A549 (cell line): ENCODE measurements at regions not wholly inside any gene's neighbourhood (a gene's known extent, or its start where the extent isn't known, plus 50 kb on each side); places are given as distances from the start of the nearest gene placed in this dataset.

Experiments used
- ATAC-seq, 2 experiments: fragments of 200-7000 bp in 1 of 2; fragments of >200 bp in 1 of 2; cut with Nextera tagmentation in 1 of 2; cut with Tn5 transposase in 1 of 2; 3 replicates each; pipeline versions ENCODE4 v1.8.0 to v1.9.1; 2018 to 2020; ENCODE audit warnings: mild to moderate bottlenecking in 1 of 2, moderate library complexity in 1 of 2
- CTCF ChIA-PET: fragments of 300-600 bp; sonication (Branson Sonifier 250); formaldehyde crosslinking; extraction: SDS; loops from one replicate; lab custom pipeline; 2021; ENCODE audit warnings: antibody characterized with exemption, inconsistent platforms; lab: Yijun Ruan, JAX
- POLR2A ChIA-PET: fragments of 350-600 bp; formaldehyde crosslinking; extraction: SDS; loops from one replicate; lab custom pipeline; 2021; ENCODE audit warnings: antibody characterized with exemption, inconsistent platforms; lab: Yijun Ruan, JAX
- DNase-seq, 2 experiments: peaks; one replicate each; pipeline versions ENCODE4 v3.0.0 to v3.0.0-alpha.2; 2011 to 2016; ENCODE audit warnings: low read depth in 1 of 2, low spot score in 1 of 2
- FAIRE-seq: peaks from 2 replicates; lab custom pipeline; 2011; peaks lifted over from hg19 to GRCh38; lab: Jason Lieb, UNC
- H3K27ac ChIP-seq, 2 experiments: fragments of >200 bp; sonication (Bioruptor Twin); formaldehyde crosslinking; 3 replicates each; pipeline ENCODE4 v1.5.1; 2016 to 2017
- H3K4me1 ChIP-seq: fragments of >200 bp; sonication (Bioruptor Twin); formaldehyde crosslinking; 3 replicates; pipeline ENCODE4 v1.6.1; 2016
- H3K4me2 ChIP-seq: fragments of >200 bp; sonication (Bioruptor Twin); formaldehyde crosslinking; 3 replicates; pipeline ENCODE4 v1.6.1; 2016
- H3K4me3 ChIP-seq: fragments of >200 bp; sonication (Bioruptor Twin); formaldehyde crosslinking; 3 replicates; pipeline ENCODE4 v1.5.1; 2016
- H3K9me3 ChIP-seq: fragments of >200 bp; sonication (Bioruptor Twin); formaldehyde crosslinking; 3 replicates; pipeline ENCODE4 v1.6.1; 2016
- CEBPB ChIP-seq, 2 experiments: fragments of >200 bp in 1 of 2; sonication (Bioruptor Twin) in 1 of 2; formaldehyde crosslinking in 1 of 2; IDR thresholded peaks; 2 replicates each; pipeline ENCODE4 v1.6.1; 2012 to 2016
- EHMT2 ChIP-seq: fragments of 200-600 bp; sonication (generic); IDR thresholded peaks from 2 replicates; pipeline ENCODE4 v1.6.1; 2016; ENCODE audit warnings: antibody characterized with exemption, low read depth, mild to moderate bottlenecking, moderate library complexity
- EP300 ChIP-seq, 2 experiments: fragments of >200 bp; sonication (Bioruptor Twin); formaldehyde crosslinking; IDR thresholded peaks; 2 replicates in 1 of 2; 3 replicates in 1 of 2; pipeline ENCODE4 v1.6.1; 2016 to 2017
- ESRRA ChIP-seq: fragments of 150-350 bp; IDR thresholded peaks from 2 replicates; pipeline ENCODE4 v1.6.1; 2014; ENCODE audit warnings: mild to moderate bottlenecking, low read length, borderline replicate concordance
- FOSL2 ChIP-seq, 2 experiments: fragments of 450-650 bp in 1 of 2; fragments of >200 bp in 1 of 2; sonication (Bioruptor Twin) in 1 of 2; formaldehyde crosslinking; IDR thresholded peaks; 2 replicates each; pipeline versions ENCODE4 v1.5.0 to v1.6.1; 2016 to 2020; ENCODE audit warnings: mild to moderate bottlenecking in 1 of 2, moderate library complexity in 1 of 2
- GATA3 ChIP-seq: IDR thresholded peaks from 2 replicates; pipeline ENCODE4 v1.6.1; 2012; ENCODE audit warnings: borderline replicate concordance
- HDAC2 ChIP-seq: fragments of 200-600 bp; sonication (generic); IDR thresholded peaks from 2 replicates; pipeline ENCODE4 v1.6.1; 2016
- HOXA7 ChIP-seq: fragments of 250-450 bp; sonication (Bioruptor Pico); IDR thresholded peaks from 2 replicates; pipeline ENCODE4 v1.5.0; 2020; ENCODE audit warnings: mild to moderate bottlenecking, moderate library complexity
- HOXB13 ChIP-seq: fragments of 250-450 bp; sonication (Bioruptor Pico); IDR thresholded peaks from 2 replicates; pipeline ENCODE4 v1.5.0; 2020; ENCODE audit warnings: low read depth, mild to moderate bottlenecking, moderate library complexity
- HOXB5 ChIP-seq: fragments of 250-450 bp; sonication (Bioruptor Pico); IDR thresholded peaks from 2 replicates; pipeline ENCODE4 v1.5.0; 2020; ENCODE audit warnings: mild to moderate bottlenecking, moderate library complexity
- JUN ChIP-seq, 2 experiments: fragments of >200 bp; sonication (Bioruptor Twin); formaldehyde crosslinking; IDR thresholded peaks; 2 replicates in 1 of 2; 3 replicates in 1 of 2; pipeline ENCODE4 v1.6.1; 2016 to 2017
- JUNB ChIP-seq: fragments of >200 bp; sonication (Bioruptor Twin); formaldehyde crosslinking; IDR thresholded peaks from 2 replicates; pipeline ENCODE4 v1.6.1; 2016
- MAZ ChIP-seq: fragments of 150-350 bp; IDR thresholded peaks from 2 replicates; pipeline ENCODE4 v1.6.1; 2014; ENCODE audit warnings: antibody characterized with exemption, low read depth, low read length, borderline replicate concordance
- NR3C1 ChIP-seq: fragments of >200 bp; sonication (Bioruptor Twin); formaldehyde crosslinking; IDR thresholded peaks from 3 replicates; pipeline ENCODE4 v1.6.1; 2017
- POLR2AphosphoS2 ChIP-seq: conservative IDR thresholded peaks from 2 replicates; pipeline ENCODE4 v1.6.1; 2012; ENCODE audit warnings: low read length, improper control_type of control experiment, inconsistent platforms
- RCOR1 ChIP-seq: fragments of 150-350 bp; IDR thresholded peaks from 2 replicates; pipeline ENCODE4 v1.6.1; 2014; ENCODE audit warnings: antibody characterized with exemption, low read length, low read depth
- RNF2 ChIP-seq: fragments of 200-600 bp; sonication (generic); IDR thresholded peaks from 2 replicates; pipeline ENCODE4 v1.6.1; 2016; ENCODE audit warnings: low read depth, mild to moderate bottlenecking, antibody characterized with exemption, moderate library complexity, borderline replicate concordance
- SREBF2 ChIP-seq: fragments of 450-650 bp; IDR thresholded peaks from 2 replicates; pipeline ENCODE4 v1.6.1; 2014; ENCODE audit warnings: mild to moderate bottlenecking, moderate library complexity
- TP53 ChIP-seq: fragments of 250-450 bp; sonication (Bioruptor Pico); IDR thresholded peaks from 2 replicates; pipeline ENCODE4 v1.5.0; 2021; ENCODE audit warnings: mild to moderate bottlenecking, moderate library complexity
- ZC3H11A ChIP-seq: fragments of 450-650 bp; IDR thresholded peaks from 2 replicates; pipeline ENCODE4 v1.6.1; 2014; ENCODE audit warnings: antibody characterized with exemption, mild to moderate bottlenecking
- ZSCAN20 ChIP-seq: fragments of 250-450 bp; sonication (Bioruptor Pico); IDR thresholded peaks from 2 replicates; pipeline ENCODE4 v1.8.0; 2022; ENCODE audit warnings: mild to moderate bottlenecking, moderate library complexity
- WGBS: methylation state at CpG from one replicate; pipeline ENCODE4 v1.1.6; 2017; ENCODE audit errors: missing lambda C conversion rate; 5-methylcytosine and 5-hydroxymethylcytosine counted together
- TF ChIP-seq, protein P1 (sequence below): fragments of 250-450 bp; sonication (Bioruptor Pico); IDR thresholded peaks from 2 replicates; pipeline ENCODE4 v1.5.0; 2020; ENCODE audit warnings: low read depth, mild to moderate bottlenecking, moderate library complexity
- TF ChIP-seq, protein P2 (sequence below): IDR thresholded peaks from 2 replicates; pipeline ENCODE4 v1.6.1; 2012
- TF ChIP-seq, protein P3 (sequence below): fragments of 450-650 bp; IDR thresholded peaks from 2 replicates; pipeline ENCODE4 v1.6.1; 2014; ENCODE audit warnings: antibody characterized with exemption
- TF ChIP-seq, protein P4 (sequence below): fragments of >200 bp; sonication (Bioruptor Twin); formaldehyde crosslinking; IDR thresholded peaks from 3 replicates; pipeline ENCODE4 v1.6.1; 2016
- TF ChIP-seq, protein P5 (sequence below): fragments of 200-600 bp; sonication (generic); IDR thresholded peaks from 2 replicates; pipeline ENCODE4 v1.6.1; 2016; ENCODE audit warnings: antibody characterized with exemption, mild to moderate bottlenecking, moderate library complexity

DNA sequence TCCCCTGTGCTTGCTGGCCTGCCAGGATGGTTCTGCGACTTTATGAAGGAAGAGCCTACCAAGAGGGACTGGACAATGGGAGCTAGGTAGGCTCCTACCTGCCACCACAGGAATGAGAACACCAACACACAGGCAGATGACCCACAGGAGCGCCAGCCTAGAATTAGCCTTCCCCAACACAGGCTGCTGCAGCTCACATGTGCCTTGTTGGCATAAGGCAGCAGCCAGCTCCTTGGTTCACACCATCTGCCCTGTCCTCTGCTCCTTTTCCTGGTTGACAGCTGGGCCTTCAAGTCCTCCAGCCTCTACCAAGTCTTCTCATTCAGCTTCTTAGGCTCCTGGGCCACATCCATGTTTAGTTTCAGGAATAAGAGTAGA is 705.4 kb upstream of the RAB6C start:
- no peak overlapping the region for H3K27ac ChIP-seq
- H3K4me2 ChIP-seq = no peak overlapping the region
- WGBS = 4% methylated on average over 2 of the region's 2 CpGs
- no peaks in the 10 kb centered on the region for H3K4me1 ChIP-seq
- ChIA-PET POLR2A (no interaction called here), CTCF (no interaction called here)
- no peak for ATAC-seq
- no peak for DNase-seq
- FAIRE-seq = no peak
- no peak overlapping the region for H3K4me3 ChIP-seq
- TF ChIP-seq JUNB (no peak), MAZ (no peak), ZSCAN20 (CRISPR knock-in tag) (no peak)
- TF ChIP-seq, protein P1, sequence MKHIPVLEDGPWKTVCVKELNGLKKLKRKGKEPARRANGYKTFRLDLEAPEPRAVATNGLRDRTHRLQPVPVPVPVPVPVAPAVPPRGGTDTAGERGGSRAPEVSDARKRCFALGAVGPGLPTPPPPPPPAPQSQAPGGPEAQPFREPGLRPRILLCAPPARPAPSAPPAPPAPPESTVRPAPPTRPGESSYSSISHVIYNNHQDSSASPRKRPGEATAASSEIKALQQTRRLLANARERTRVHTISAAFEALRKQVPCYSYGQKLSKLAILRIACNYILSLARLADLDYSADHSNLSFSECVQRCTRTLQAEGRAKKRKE (CRISPR knock-in tag) = no peak
- no peaks in the 10 kb centered on the region for H3K9me3 ChIP-seq

DNA sequence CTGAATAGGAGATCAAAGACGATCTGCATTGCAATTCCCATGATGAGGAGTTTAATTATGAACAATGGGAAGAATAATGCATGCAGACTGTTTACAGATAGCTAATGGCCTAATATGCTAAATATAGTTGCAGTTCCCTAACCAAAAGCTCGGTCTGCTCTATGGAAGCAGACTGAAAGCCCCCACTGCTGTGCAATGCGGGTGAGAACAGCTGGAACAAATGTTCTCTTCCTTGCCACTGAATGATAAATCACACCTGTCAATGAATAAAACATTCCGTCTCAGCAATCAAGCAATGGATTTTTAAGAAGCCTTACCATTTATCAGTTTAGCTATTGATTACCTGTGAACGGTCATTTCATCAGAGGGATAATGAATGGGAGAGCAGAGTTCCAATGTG is 704.5 kb upstream of the RAB6C start:
- TF ChIP-seq CEBPB (IDR thresholded peaks at IDR 0.05) (no peak), TP53 (no peak), JUN (IDR thresholded peaks at IDR 0.05) (no peak), NR3C1 (no peak), ESRRA (no peak), HOXB5 (no peak), FOSL2 (IDR thresholded peaks at IDR 0.05) (no peak), FOSL2 (CRISPR knock-in tag; IDR thresholded peaks at IDR 0.05) (no peak), RNF2 (no peak), EHMT2 (no peak), GATA3 (no peak), ZC3H11A (no peak), RCOR1 (no peak), POLR2AphosphoS2 (no peak), HOXA7 (CRISPR knock-in tag) (no peak), EP300 (IDR thresholded peaks at IDR 0.05) (no peak), HOXB13 (CRISPR knock-in tag) (no peak)
- TF ChIP-seq, protein P2, sequence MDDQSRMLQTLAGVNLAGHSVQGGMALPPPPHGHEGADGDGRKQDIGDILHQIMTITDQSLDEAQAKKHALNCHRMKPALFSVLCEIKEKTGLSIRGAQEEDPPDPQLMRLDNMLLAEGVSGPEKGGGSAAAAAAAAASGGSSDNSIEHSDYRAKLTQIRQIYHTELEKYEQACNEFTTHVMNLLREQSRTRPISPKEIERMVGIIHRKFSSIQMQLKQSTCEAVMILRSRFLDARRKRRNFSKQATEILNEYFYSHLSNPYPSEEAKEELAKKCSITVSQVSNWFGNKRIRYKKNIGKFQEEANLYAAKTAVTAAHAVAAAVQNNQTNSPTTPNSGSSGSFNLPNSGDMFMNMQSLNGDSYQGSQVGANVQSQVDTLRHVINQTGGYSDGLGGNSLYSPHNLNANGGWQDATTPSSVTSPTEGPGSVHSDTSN = no peak
- TF ChIP-seq, protein P3, sequence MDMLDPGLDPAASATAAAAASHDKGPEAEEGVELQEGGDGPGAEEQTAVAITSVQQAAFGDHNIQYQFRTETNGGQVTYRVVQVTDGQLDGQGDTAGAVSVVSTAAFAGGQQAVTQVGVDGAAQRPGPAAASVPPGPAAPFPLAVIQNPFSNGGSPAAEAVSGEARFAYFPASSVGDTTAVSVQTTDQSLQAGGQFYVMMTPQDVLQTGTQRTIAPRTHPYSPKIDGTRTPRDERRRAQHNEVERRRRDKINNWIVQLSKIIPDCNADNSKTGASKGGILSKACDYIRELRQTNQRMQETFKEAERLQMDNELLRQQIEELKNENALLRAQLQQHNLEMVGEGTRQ = no peak
- Histone ChIP-seq H3K4me2 (no peak overlapping the region), H3K4me1 (no peaks in the 10 kb centered on the region), H3K4me3 (no peak overlapping the region), H3K9me3 (no peaks in the 10 kb centered on the region), H3K27ac (no peak overlapping the region)
- FAIRE-seq (no peak), ATAC-seq (no peak), DNase-seq (no peak)
- 12% methylated on average over 5 of the region's 5 CpGs for WGBS
- ChIA-PET CTCF (interaction anchor here (0.9 kb wide), 1 partner anchor 12 kb away, joined by 3 read pairs; no protein-coding TSS in a partner anchor), POLR2A (no interaction called here)

DNA sequence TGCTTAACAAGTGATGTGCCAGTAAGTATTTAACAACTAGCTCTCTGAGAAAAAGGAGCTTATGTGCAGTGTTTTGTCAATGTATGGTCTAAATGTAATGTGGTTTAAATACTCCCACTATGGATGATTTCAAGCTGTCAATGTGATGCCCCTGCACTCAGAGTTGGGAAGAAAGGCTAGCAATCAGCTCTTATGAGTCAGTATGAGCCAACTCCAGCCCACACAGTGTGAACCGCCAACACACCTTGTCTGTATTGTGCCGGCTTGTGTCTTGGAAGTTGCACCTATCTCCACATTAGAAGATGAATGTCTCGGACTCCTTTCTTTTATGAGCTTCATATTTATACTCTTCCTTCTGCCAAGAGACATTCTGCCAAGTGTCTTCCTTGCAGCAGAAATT is 703.8 kb upstream of the RAB6C start:
- POLR2A ChIA-PET = no interaction called here
- WGBS = 46% methylated on average over 3 of the region's 3 CpGs
- Histone ChIP-seq H3K27ac (no peak overlapping the region), H3K4me3 (no peak overlapping the region), H3K9me3 (no peaks in the 10 kb centered on the region), H3K4me1 (no peaks in the 10 kb centered on the region), H3K4me2 (no peak overlapping the region)
- ATAC-seq = no peak
- CTCF ChIA-PET = interaction anchor here (0.9 kb wide), 1 partner anchor 12 kb away, joined by 3 read pairs; no protein-coding TSS in a partner anchor
- no peak for FAIRE-seq
- TF ChIP-seq, protein P4, sequence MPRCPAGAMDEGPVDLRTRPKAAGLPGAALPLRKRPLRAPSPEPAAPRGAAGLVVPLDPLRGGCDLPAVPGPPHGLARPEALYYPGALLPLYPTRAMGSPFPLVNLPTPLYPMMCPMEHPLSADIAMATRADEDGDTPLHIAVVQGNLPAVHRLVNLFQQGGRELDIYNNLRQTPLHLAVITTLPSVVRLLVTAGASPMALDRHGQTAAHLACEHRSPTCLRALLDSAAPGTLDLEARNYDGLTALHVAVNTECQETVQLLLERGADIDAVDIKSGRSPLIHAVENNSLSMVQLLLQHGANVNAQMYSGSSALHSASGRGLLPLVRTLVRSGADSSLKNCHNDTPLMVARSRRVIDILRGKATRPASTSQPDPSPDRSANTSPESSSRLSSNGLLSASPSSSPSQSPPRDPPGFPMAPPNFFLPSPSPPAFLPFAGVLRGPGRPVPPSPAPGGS = no peak
- no peak for TF ChIP-seq SREBF2
- no peak for TF ChIP-seq HDAC2
- TF ChIP-seq, protein P5, sequence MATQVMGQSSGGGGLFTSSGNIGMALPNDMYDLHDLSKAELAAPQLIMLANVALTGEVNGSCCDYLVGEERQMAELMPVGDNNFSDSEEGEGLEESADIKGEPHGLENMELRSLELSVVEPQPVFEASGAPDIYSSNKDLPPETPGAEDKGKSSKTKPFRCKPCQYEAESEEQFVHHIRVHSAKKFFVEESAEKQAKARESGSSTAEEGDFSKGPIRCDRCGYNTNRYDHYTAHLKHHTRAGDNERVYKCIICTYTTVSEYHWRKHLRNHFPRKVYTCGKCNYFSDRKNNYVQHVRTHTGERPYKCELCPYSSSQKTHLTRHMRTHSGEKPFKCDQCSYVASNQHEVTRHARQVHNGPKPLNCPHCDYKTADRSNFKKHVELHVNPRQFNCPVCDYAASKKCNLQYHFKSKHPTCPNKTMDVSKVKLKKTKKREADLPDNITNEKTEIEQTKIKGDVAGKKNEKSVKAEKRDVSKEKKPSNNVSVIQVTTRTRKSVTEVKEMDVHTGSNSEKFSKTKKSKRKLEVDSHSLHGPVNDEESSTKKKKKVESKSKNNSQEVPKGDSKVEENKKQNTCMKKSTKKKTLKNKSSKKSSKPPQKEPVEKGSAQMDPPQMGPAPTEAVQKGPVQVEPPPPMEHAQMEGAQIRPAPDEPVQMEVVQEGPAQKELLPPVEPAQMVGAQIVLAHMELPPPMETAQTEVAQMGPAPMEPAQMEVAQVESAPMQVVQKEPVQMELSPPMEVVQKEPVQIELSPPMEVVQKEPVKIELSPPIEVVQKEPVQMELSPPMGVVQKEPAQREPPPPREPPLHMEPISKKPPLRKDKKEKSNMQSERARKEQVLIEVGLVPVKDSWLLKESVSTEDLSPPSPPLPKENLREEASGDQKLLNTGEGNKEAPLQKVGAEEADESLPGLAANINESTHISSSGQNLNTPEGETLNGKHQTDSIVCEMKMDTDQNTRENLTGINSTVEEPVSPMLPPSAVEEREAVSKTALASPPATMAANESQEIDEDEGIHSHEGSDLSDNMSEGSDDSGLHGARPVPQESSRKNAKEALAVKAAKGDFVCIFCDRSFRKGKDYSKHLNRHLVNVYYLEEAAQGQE = no peak
- DNase-seq = no peak
